AG09319 (cell line): ENCODE measurements at regions not wholly inside any gene's neighbourhood (a gene's known extent, or its start where the extent isn't known, plus 50 kb on each side); places are given as distances from the start of the nearest gene placed in this dataset.

ENCODE experiments used
- DNase-seq: peaks from one replicate; pipeline ENCODE4 v3.0.0-alpha.2; 2010; ENCODE audit warnings: low read depth; ENCODE audit errors: extremely low read depth
- CTCF ChIP-seq: IDR thresholded peaks from 2 replicates; pipeline ENCODE4 v1.5.1; 2011; ENCODE audit warnings: low read depth, mild to moderate bottlenecking, inconsistent platforms, low read length, moderate library complexity

DNA sequence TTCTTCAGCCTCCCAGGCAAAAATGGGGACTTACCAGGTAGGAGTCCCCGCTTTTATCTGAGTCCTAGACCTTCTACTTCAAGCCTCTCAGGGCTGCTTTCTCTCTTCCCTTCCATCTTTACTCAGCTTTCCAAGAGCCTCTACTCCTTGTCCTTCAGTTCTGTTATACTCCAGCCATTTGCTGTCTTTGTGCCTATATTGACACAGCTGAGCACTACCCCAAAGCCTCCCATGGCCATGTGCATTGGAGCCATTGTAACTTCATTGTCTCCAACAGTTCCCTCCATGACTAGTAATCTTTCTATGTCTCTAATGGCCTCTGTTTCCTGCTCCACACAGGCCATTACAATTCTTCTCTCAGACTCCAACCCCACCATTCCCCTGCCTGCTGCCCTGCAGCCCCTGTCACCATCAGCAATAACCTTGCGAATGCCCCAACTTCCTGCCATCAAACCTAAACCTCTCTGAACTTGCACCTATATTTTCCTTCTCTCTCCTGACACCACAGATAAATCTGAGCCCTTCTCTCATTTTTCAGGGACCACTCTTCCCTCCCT lies 77.9 kb upstream of the ADPGK start:
- DNase-seq, result no peak
- TF ChIP-seq CTCF, result no peak

DNA sequence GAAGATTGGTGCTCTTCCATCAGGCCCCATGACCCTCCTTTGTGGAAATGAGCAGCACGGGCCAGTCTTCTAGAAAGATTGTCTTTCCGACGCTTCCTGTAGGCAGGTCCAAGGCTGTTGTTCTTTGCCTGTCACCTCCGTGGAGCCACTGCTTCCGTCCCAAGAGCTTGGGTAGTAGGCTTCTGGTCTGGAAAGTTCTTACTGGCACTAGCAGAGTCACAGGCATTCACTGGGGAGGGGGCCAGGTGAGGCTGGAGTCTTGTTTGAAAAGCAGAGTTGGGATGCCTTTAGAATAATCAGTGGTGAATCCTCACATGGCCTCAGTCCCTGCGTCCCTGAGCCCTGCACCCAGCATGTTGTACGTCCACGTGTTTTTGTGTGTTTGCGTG lies 76.2 kb upstream of the ADPGK start:
- no peak for TF ChIP-seq CTCF
- no peak for DNase-seq

- TF ChIP-seq CTCF, result no peak
- no peak for DNase-seq
These were observed 75.6 kb upstream of the ADPGK start for GRCh38 chr15:72859017-72859756.

GRCh38 chr15:72858205-72858604 lies 74.6 kb upstream of the ADPGK start:
- TF ChIP-seq CTCF, result no peak
- no peak for DNase-seq

GRCh38 chr15:72857331-72858063 lies 73.9 kb upstream of the ADPGK start:
- no peak for DNase-seq
- no peak for TF ChIP-seq CTCF

GRCh38 chr15:72856549-72857040 lies 73.0 kb upstream of the ADPGK start:
- no peak for DNase-seq
- no peak for TF ChIP-seq CTCF

GRCh38 chr15:72855791-72856190 lies 72.2 kb upstream of the ADPGK start:
- DNase-seq, result no peak
- no peak for TF ChIP-seq CTCF
